Progenitor cell of endocrine pancreas (in vitro differentiated cells): ENCODE measurements at regions not wholly inside any gene's neighbourhood (a gene's known extent, or its start where the extent isn't known, plus 50 kb on each side); places are given as distances from the start of the nearest gene placed in this dataset.

Source experiments
- DNase-seq: peaks from one replicate; pipeline ENCODE4 v3.0.0; 2021; ENCODE audit warnings: low spot score; ENCODE audit not compliant: unreplicated experiment
- H3K27ac Mint-ChIP-seq: 2 replicates; pipeline ENCODE4 v1.8.0; 2021; ENCODE audit warnings: mild to moderate bottlenecking, moderate library complexity, mixed read lengths
- H3K27me3 Mint-ChIP-seq: 2 replicates; pipeline ENCODE4 v1.8.0; 2021; ENCODE audit warnings: mixed read lengths
- H3K36me3 Mint-ChIP-seq: 2 replicates; pipeline ENCODE4 v1.8.0; 2022; ENCODE audit warnings: mixed read lengths; ENCODE audit not compliant: insufficient read depth
- H3K4me1 Mint-ChIP-seq: 2 replicates; pipeline ENCODE4 v1.8.0; 2021; ENCODE audit warnings: low read depth, mixed read lengths
- H3K4me3 Mint-ChIP-seq: 2 replicates; pipeline ENCODE4 v1.8.0; 2021; ENCODE audit warnings: low read depth, mild to moderate bottlenecking, moderate library complexity, mixed read lengths
- H3K9me3 Mint-ChIP-seq: 2 replicates; pipeline ENCODE4 v1.8.0; 2021; ENCODE audit warnings: low read depth, mixed read lengths
- TF ChIP-seq, protein P1 (sequence below): fragments of 200-600 bp; sonication (generic); IDR thresholded peaks from one replicate; pipeline ENCODE4 v1.5.0; 2021; ENCODE audit warnings: antibody characterized with exemption, mild to moderate bottlenecking; ENCODE audit not compliant: unreplicated experiment

DNA sequence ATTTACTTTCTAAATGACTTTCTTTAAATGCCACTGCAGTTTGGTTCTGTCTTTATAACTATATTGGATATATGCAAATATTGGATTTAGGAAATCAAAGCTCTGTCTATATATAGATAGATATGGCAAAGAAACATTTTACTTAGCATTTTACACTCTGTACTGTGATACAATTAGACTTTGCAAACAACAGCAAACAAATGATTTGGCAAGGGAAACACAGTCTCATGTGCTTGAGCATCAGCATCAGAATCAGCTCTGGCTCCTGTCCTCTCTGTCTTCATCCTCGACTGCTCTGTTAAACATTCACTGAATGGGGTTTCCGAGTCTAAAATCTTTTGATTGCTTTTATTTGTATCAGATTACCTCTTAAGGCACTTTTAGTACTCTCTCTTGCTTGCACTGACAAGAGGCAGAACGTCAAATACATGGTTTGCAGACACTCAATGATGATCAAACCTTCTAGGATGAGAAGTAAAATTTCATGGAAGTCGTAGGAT lies 176.8 kb upstream of the LRP1B start:
- H3K27me3 Mint-ChIP-seq = no peaks in the 10 kb centered on the region
- no peak for DNase-seq
- H3K4me3 Mint-ChIP-seq = no peak overlapping the region
- H3K9me3 Mint-ChIP-seq = peaks cover 15% of the 10 kb centered on the region
- H3K36me3 Mint-ChIP-seq = no peaks in the 10 kb centered on the region
- no peaks in the 10 kb centered on the region for H3K4me1 Mint-ChIP-seq
- TF ChIP-seq, protein P1, sequence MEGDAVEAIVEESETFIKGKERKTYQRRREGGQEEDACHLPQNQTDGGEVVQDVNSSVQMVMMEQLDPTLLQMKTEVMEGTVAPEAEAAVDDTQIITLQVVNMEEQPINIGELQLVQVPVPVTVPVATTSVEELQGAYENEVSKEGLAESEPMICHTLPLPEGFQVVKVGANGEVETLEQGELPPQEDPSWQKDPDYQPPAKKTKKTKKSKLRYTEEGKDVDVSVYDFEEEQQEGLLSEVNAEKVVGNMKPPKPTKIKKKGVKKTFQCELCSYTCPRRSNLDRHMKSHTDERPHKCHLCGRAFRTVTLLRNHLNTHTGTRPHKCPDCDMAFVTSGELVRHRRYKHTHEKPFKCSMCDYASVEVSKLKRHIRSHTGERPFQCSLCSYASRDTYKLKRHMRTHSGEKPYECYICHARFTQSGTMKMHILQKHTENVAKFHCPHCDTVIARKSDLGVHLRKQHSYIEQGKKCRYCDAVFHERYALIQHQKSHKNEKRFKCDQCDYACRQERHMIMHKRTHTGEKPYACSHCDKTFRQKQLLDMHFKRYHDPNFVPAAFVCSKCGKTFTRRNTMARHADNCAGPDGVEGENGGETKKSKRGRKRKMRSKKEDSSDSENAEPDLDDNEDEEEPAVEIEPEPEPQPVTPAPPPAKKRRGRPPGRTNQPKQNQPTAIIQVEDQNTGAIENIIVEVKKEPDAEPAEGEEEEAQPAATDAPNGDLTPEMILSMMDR = no peak
- H3K27ac Mint-ChIP-seq = no peak overlapping the region

DNA sequence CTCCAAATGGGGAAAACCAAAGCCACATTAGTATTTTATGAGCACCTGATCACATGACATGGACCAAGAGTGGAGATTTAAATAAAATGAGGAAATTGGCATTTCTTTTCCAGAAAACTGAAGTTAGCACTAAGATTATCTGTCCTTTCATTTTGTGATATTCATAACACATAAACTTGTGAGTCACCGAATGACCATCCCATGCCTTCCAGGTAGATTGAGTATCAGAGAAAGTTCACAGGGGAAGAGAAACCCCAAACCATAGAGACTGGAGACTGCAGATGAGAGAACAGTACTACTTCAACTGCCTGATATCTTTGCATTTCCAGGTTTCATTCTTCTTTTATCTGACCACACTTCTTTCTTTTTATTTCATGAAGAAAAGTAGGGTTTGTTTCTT lies 176.3 kb upstream of the LRP1B start:
- H3K4me3 Mint-ChIP-seq = no peak overlapping the region
- H3K27ac Mint-ChIP-seq = no peak overlapping the region
- DNase-seq = no peak
- H3K36me3 Mint-ChIP-seq = no peaks in the 10 kb centered on the region
- no peaks in the 10 kb centered on the region for H3K4me1 Mint-ChIP-seq
- TF ChIP-seq, protein P1 = no peak
- H3K27me3 Mint-ChIP-seq = no peaks in the 10 kb centered on the region
- peaks cover 15% of the 10 kb centered on the region for H3K9me3 Mint-ChIP-seq

DNA sequence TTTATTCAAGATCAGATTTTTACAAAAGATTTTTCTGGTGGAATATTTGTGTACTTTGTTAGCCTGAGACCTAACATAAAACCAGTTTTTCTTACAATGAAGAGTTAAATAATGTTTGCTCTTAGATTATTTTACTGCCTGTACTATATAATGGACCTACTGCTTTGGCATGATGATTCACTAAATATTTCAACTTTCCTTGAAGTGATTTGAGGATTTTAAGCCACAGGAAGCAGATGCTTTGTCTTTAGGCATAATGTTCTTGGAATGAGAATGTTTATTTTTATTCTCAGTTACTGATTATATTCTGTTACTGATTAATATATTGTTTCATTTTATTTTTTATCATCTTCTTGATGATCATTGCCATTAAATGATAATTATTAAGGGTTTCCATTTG lies 175.3 kb upstream of the LRP1B start:
- H3K4me3 Mint-ChIP-seq = no peak overlapping the region
- H3K9me3 Mint-ChIP-seq = peaks cover 12% of the 10 kb centered on the region

DNA sequence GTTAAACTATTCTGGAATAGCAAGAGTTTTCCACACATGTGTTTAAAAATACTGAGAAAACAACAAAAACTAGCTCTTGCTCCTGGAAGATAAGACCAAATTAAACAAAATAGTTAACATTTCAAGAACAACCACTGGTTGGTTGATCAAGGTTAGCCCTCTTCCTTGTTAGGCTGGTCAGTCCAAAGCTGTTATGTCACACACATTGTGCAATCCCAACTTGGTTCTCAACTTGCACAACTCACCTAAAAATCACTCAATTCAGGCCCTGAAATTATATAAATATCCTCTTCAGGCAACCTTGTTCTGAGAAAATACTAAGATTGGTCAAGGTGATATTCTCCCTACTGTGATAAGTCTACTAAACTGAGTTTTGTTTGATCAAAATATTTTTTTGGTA lies 169.7 kb upstream of the LRP1B start:
- Mint-ChIP-seq H3K4me3 (no peak overlapping the region), H3K9me3 (no peaks in the 10 kb centered on the region), H3K4me1 (no peaks in the 10 kb centered on the region), H3K27me3 (no peaks in the 10 kb centered on the region), H3K27ac (no peak overlapping the region), H3K36me3 (no peaks in the 10 kb centered on the region)
- no peak for DNase-seq
- TF ChIP-seq, protein P1 = no peak

More for the DNA sequence above, 175.3 kb upstream of the LRP1B start:
- no peak for DNase-seq
- TF ChIP-seq, protein P1 = no peak
- Mint-ChIP-seq H3K36me3 (no peaks in the 10 kb centered on the region), H3K27me3 (no peaks in the 10 kb centered on the region), H3K27ac (no peak overlapping the region), H3K4me1 (no peaks in the 10 kb centered on the region)

DNA sequence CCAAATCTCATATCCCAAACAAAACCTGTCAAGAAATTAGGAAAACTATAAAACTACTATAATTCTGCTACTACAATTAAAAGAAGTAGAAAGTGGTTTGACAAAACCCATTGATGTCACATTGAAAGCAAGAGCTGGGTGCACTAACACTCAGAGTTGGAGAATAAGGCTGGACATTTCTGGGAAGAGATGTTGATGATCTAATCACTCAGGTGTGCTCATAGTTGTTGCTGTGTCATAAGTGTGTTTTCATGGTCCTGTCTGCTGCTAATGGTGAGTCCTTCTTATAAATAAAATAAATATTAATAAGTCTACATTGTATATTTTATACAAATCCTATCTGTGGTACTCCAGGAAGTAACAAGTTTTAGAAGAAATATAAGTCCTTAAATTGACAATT lies 168.2 kb upstream of the LRP1B start:
- H3K36me3 Mint-ChIP-seq = no peaks in the 10 kb centered on the region
- DNase-seq = no peak
- H3K4me1 Mint-ChIP-seq = no peaks in the 10 kb centered on the region
- TF ChIP-seq, protein P1 = no peak
- no peak overlapping the region for H3K27ac Mint-ChIP-seq
- H3K27me3 Mint-ChIP-seq = no peaks in the 10 kb centered on the region
- no peaks in the 10 kb centered on the region for H3K9me3 Mint-ChIP-seq
- no peak overlapping the region for H3K4me3 Mint-ChIP-seq
